ENCODE measurements at regions not wholly inside any gene's neighbourhood (a gene's known extent, or its start where the extent isn't known, plus 50 kb on each side); places are given as distances from the start of the nearest gene placed in this dataset.

DNA sequence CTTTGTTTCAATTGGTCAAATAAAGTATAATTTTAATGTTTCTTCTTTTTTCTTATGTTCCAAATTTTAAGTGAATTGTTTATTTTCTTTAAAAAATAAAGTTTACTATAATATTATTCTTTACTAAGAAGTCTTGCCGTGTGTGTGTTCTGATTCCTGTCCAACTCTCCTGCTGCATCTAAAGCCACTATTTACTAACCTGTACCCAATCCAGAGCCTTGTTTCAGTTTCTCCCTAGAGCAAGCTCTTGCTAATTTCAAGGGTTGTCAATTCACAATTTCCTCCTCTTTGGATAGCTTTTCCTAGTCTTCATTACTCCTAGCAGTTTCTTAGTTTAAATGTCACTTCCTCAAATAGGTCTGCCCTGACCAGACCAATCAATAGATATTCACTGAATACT is 314.9 kb upstream of the SEMA3A start (continued):
- TF ChIP-seq, protein P1, sequence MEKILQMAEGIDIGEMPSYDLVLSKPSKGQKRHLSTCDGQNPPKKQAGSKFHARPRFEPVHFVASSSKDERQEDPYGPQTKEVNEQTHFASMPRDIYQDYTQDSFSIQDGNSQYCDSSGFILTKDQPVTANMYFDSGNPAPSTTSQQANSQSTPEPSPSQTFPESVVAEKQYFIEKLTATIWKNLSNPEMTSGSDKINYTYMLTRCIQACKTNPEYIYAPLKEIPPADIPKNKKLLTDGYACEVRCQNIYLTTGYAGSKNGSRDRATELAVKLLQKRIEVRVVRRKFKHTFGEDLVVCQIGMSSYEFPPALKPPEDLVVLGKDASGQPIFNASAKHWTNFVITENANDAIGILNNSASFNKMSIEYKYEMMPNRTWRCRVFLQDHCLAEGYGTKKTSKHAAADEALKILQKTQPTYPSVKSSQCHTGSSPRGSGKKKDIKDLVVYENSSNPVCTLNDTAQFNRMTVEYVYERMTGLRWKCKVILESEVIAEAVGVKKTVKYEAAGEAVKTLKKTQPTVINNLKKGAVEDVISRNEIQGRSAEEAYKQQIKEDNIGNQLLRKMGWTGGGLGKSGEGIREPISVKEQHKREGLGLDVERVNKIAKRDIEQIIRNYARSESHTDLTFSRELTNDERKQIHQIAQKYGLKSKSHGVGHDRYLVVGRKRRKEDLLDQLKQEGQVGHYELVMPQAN (conservative IDR thresholded peaks at IDR 0.05), result no peak

DNA sequence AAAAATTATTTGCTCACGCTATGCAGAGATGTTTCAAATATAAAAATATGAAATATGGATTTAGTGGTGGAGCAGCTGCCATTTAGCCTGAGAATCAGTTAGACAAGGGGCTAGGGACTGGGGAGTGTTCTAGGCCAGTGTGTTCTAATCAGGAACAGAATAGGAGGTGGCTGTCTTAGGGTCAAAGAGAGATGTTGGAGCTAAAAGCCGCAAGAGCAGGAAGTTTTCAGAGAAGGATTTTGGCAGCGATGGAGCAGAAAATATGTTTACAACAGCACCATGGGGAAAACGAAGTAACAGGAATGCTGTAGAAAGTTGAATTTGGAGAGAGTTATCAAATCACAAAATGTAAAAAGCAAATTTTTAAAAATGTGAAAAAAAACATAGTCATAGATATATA is 314.0 kb upstream of the SEMA3A start:
- Histone ChIP-seq H3K27me3 (replicated peaks in 1 of 2; ENCODE audit: control insufficient read depth in 2 of 2, insufficient read depth in 2 of 2, low read length in 1 of 2) (no peaks in the 10 kb centered on the region), H2AFZ (ENCODE audit: control insufficient read depth, low read depth, low read length) (no peak overlapping the region), H4K20me1 (ENCODE audit: control insufficient read depth, insufficient read depth) (no peaks in the 10 kb centered on the region), H3K36me3 (ENCODE audit: control insufficient read depth in 2 of 2, insufficient read depth in 2 of 2, low read length in 1 of 2) (no peaks in the 10 kb centered on the region), H3K4me2 (ENCODE audit: control insufficient read depth, insufficient read depth) (no peak overlapping the region), H3K4me1 (ENCODE audit: control insufficient read depth, insufficient read depth, low read length) (no peaks in the 10 kb centered on the region), H3K9ac (ENCODE audit: control insufficient read depth, insufficient read depth, low read length) (no peak overlapping the region), H3K4me3 (no peak overlapping the region), H3K9me3 (replicated peaks; ENCODE audit: control insufficient read depth, insufficient read depth, low read length) (no peaks in the 10 kb centered on the region), H3K27ac (ENCODE audit: control insufficient read depth, insufficient read depth) (no peak overlapping the region), H3K79me2 (ENCODE audit: control insufficient read depth, insufficient read depth, low read length) (no peaks in the 10 kb centered on the region)
- WGBS (ENCODE audit: insufficient coverage, insufficient replicate concordance, low lambda C conversion rate, missing lambda C conversion rate), result 38% methylated on average over 4 of the region's 4 CpGs
- ChIA-PET SMC1A (ENCODE audit: uncharacterized antibody, unreplicated experiment) (no interaction called here), CTCF (no interaction called here), POLR2A (no interaction called here), RAD21 (ENCODE audit: unreplicated experiment) (no interaction called here)
- ATAC-seq, result no peak
- no peak for DNase-seq (ENCODE audit: low read depth, low spot score)
- intact Hi-C loops (cut with micrococcal nuclease; ENCODE audit: unreplicated experiment) (no loop called here), in situ Hi-C loops (cut with MboI) (no loop called here)
- FAIRE-seq, result no peak
- no TSS peak for BruUV-seq (replicated peaks)
- TF ChIP-seq TARDBP (IDR thresholded peaks at IDR 0.05; ENCODE audit: borderline replicate concordance), result no peak
- no peak for TF ChIP-seq RAD51 (IDR thresholded peaks at IDR 0.05)
- TF ChIP-seq, protein P2, sequence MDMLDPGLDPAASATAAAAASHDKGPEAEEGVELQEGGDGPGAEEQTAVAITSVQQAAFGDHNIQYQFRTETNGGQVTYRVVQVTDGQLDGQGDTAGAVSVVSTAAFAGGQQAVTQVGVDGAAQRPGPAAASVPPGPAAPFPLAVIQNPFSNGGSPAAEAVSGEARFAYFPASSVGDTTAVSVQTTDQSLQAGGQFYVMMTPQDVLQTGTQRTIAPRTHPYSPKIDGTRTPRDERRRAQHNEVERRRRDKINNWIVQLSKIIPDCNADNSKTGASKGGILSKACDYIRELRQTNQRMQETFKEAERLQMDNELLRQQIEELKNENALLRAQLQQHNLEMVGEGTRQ (IDR thresholded peaks at IDR 0.05; ENCODE audit: borderline replicate concordance, low read depth, low read length), result no peak
- no peak for TF ChIP-seq SREBF1 (IDR thresholded peaks at IDR 0.05; ENCODE audit: low read length)
- no peak for TF ChIP-seq YBX1 (IDR thresholded peaks at IDR 0.05)
- TF ChIP-seq, protein P3, sequence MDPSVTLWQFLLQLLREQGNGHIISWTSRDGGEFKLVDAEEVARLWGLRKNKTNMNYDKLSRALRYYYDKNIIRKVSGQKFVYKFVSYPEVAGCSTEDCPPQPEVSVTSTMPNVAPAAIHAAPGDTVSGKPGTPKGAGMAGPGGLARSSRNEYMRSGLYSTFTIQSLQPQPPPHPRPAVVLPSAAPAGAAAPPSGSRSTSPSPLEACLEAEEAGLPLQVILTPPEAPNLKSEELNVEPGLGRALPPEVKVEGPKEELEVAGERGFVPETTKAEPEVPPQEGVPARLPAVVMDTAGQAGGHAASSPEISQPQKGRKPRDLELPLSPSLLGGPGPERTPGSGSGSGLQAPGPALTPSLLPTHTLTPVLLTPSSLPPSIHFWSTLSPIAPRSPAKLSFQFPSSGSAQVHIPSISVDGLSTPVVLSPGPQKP (IDR thresholded peaks at IDR 0.05; ENCODE audit: low read depth, low read length), result no peak
- TF ChIP-seq, protein P4, sequence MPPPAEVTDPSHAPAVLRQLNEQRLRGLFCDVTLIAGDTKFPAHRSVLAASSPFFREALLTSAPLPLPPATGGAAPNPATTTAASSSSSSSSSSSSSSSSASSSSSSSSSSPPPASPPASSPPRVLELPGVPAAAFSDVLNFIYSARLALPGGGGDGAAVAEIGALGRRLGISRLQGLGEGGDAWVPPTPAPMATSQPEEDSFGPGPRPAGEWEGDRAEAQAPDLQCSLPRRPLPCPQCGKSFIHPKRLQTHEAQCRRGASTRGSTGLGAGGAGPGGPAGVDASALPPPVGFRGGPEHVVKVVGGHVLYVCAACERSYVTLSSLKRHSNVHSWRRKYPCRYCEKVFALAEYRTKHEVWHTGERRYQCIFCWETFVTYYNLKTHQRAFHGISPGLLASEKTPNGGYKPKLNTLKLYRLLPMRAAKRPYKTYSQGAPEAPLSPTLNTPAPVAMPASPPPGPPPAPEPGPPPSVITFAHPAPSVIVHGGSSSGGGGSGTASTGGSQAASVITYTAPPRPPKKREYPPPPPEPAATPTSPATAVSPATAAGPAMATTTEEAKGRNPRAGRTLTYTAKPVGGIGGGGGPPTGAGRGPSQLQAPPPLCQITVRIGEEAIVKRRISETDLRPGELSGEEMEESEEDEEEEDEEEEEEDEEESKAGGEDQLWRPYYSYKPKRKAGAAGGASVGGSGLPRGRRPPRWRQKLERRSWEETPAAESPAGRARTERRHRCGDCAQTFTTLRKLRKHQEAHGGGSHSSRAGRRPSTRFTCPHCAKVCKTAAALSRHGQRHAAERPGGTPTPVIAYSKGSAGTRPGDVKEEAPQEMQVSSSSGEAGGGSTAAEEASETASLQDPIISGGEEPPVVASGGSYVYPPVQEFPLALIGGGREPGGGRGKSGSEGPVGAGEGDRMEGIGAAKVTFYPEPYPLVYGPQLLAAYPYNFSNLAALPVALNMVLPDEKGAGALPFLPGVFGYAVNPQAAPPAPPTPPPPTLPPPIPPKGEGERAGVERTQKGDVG (CRISPR knock-in tag; IDR thresholded peaks at IDR 0.05), result no peak
- no peak for TF ChIP-seq SIN3A (IDR thresholded peaks at IDR 0.05; ENCODE audit: low read depth, low read length)
- TF ChIP-seq, protein P5, sequence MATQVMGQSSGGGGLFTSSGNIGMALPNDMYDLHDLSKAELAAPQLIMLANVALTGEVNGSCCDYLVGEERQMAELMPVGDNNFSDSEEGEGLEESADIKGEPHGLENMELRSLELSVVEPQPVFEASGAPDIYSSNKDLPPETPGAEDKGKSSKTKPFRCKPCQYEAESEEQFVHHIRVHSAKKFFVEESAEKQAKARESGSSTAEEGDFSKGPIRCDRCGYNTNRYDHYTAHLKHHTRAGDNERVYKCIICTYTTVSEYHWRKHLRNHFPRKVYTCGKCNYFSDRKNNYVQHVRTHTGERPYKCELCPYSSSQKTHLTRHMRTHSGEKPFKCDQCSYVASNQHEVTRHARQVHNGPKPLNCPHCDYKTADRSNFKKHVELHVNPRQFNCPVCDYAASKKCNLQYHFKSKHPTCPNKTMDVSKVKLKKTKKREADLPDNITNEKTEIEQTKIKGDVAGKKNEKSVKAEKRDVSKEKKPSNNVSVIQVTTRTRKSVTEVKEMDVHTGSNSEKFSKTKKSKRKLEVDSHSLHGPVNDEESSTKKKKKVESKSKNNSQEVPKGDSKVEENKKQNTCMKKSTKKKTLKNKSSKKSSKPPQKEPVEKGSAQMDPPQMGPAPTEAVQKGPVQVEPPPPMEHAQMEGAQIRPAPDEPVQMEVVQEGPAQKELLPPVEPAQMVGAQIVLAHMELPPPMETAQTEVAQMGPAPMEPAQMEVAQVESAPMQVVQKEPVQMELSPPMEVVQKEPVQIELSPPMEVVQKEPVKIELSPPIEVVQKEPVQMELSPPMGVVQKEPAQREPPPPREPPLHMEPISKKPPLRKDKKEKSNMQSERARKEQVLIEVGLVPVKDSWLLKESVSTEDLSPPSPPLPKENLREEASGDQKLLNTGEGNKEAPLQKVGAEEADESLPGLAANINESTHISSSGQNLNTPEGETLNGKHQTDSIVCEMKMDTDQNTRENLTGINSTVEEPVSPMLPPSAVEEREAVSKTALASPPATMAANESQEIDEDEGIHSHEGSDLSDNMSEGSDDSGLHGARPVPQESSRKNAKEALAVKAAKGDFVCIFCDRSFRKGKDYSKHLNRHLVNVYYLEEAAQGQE (IDR thresholded peaks at IDR 0.05; ENCODE audit: low read depth, low read length), result no peak
- no peak for TF ChIP-seq KDM1A (IDR thresholded peaks at IDR 0.05; ENCODE audit: borderline replicate concordance)
- TF ChIP-seq NFYA (IDR thresholded peaks at IDR 0.05; ENCODE audit: borderline replicate concordance, low read depth, low read length), result no peak

Measured in GM12878 (cell line).